ENCODE measurements at regions not wholly inside any gene's neighbourhood (a gene's known extent, or its start where the extent isn't known, plus 50 kb on each side); places are given as distances from the start of the nearest gene placed in this dataset.

DNA sequence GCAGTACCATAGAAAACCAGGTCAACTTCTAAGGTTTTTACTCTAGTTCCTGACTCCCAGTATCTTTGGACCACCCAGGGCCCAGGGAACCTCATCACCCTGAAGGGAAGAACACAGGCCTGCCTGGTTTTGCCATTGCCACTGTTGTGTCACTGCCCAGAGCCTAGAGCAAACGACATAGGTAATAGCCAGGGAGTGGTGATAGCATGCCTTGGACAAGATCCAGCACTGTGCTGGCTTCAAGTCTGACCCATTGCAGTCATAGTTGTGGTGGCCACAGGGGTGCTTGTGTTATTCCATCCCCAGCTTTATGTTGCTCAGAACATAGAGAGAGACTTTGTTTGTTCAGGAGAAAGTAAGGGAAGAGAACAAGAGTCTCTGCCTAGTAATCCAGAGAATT is 2310.2 kb downstream of the LRRC4C start:
- ChIA-PET POLR2A (no interaction called here), CTCF (no interaction called here)

More for the DNA sequence above, 2310.2 kb downstream of the LRRC4C start:
- Histone ChIP-seq H4K20me1 (ENCODE audit: control insufficient read depth, insufficient read depth) (no peaks in the 10 kb centered on the region), H3K4me1 (ENCODE audit: control insufficient read depth, insufficient read depth, low read length) (no peaks in the 10 kb centered on the region), H3K27me3 (replicated peaks in 1 of 2; ENCODE audit: control insufficient read depth in 2 of 2, insufficient read depth in 2 of 2, low read length in 1 of 2) (no peaks in the 10 kb centered on the region), H3K4me2 (ENCODE audit: control insufficient read depth, insufficient read depth) (no peak overlapping the region), H3K79me2 (ENCODE audit: control insufficient read depth, insufficient read depth, low read length) (no peaks in the 10 kb centered on the region), H2AFZ (ENCODE audit: control insufficient read depth, low read depth, low read length) (no peak overlapping the region), H3K9ac (ENCODE audit: control insufficient read depth, insufficient read depth, low read length) (no peak overlapping the region), H3K9me3 (replicated peaks; ENCODE audit: control insufficient read depth, insufficient read depth, low read length) (no peaks in the 10 kb centered on the region), H3K4me3 (no peak overlapping the region), H3K27ac (ENCODE audit: control insufficient read depth, insufficient read depth) (no peak overlapping the region), H3K36me3 (ENCODE audit: control insufficient read depth in 2 of 2, insufficient read depth in 2 of 2, low read length in 1 of 2) (no peaks in the 10 kb centered on the region)
- WGBS (ENCODE audit: insufficient coverage, insufficient replicate concordance, low lambda C conversion rate, missing lambda C conversion rate) = 0% methylated on average over 1 of the region's 1 CpG
- in situ Hi-C loops (cut with MboI) (no loop called here), intact Hi-C loops (cut with micrococcal nuclease; ENCODE audit: unreplicated experiment) (no loop called here)
- ATAC-seq (no peak), DNase-seq (ENCODE audit: low read depth, low spot score) (no peak), FAIRE-seq (no peak)
- ChIA-PET RAD21 (ENCODE audit: unreplicated experiment) (no interaction called here), SMC1A (ENCODE audit: uncharacterized antibody, unreplicated experiment) (no interaction called here)
- BruUV-seq (replicated peaks) = no TSS peak
- TF ChIP-seq TCF7 (IDR thresholded peaks at IDR 0.05; ENCODE audit: borderline replicate concordance) (no peak), SUPT20H (IDR thresholded peaks at IDR 0.05; ENCODE audit: borderline replicate concordance, control insufficient read depth, low read depth, low read length) (no peak), LARP7 (IDR thresholded peaks at IDR 0.05) (no peak), ZNF24 (IDR thresholded peaks at IDR 0.05) (no peak), NBN (IDR thresholded peaks at IDR 0.05) (no peak), SIX5 (IDR thresholded peaks at IDR 0.05; ENCODE audit: low read depth, low read length, severe bottlenecking) (no peak), TCF3 (IDR thresholded peaks at IDR 0.05; ENCODE audit: borderline replicate concordance, insufficient read depth, low read depth, low read length) (no peak), FOS (IDR thresholded peaks at IDR 0.05; ENCODE audit: borderline replicate concordance, extremely low read depth, insufficient read length) (no peak), SMC3 (IDR thresholded peaks at IDR 0.05; ENCODE audit: borderline replicate concordance, low read length) (no peak), SREBF2 (IDR thresholded peaks at IDR 0.05; ENCODE audit: low read length) (no peak), ZNF207 (IDR thresholded peaks at IDR 0.05; ENCODE audit: borderline replicate concordance) (no peak), EP300 (IDR thresholded peaks at IDR 0.05; ENCODE audit: borderline replicate concordance in 1 of 2, control insufficient read depth in 1 of 2, low read depth in 2 of 2, low read length in 2 of 2) (no peak), CEBPB (IDR thresholded peaks at IDR 0.05; ENCODE audit: borderline replicate concordance in 1 of 2, low read depth in 2 of 2, low read length in 2 of 2) (no peak)
- TF ChIP-seq, protein P1, sequence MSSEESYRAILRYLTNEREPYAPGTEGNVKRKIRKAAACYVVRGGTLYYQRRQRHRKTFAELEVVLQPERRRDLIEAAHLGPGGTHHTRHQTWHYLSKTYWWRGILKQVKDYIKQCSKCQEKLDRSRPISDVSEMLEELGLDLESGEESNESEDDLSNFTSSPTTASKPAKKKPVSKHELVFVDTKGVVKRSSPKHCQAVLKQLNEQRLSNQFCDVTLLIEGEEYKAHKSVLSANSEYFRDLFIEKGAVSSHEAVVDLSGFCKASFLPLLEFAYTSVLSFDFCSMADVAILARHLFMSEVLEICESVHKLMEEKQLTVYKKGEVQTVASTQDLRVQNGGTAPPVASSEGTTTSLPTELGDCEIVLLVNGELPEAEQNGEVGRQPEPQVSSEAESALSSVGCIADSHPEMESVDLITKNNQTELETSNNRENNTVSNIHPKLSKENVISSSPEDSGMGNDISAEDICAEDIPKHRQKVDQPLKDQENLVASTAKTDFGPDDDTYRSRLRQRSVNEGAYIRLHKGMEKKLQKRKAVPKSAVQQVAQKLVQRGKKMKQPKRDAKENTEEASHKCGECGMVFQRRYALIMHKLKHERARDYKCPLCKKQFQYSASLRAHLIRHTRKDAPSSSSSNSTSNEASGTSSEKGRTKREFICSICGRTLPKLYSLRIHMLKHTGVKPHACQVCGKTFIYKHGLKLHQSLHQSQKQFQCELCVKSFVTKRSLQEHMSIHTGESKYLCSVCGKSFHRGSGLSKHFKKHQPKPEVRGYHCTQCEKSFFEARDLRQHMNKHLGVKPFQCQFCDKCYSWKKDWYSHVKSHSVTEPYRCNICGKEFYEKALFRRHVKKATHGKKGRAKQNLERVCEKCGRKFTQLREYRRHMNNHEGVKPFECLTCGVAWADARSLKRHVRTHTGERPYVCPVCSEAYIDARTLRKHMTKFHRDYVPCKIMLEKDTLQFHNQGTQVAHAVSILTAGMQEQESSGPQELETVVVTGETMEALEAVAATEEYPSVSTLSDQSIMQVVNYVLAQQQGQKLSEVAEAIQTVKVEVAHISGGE (CRISPR knock-in tag; IDR thresholded peaks at IDR 0.05) = no peak
- TF ChIP-seq, protein P2, sequence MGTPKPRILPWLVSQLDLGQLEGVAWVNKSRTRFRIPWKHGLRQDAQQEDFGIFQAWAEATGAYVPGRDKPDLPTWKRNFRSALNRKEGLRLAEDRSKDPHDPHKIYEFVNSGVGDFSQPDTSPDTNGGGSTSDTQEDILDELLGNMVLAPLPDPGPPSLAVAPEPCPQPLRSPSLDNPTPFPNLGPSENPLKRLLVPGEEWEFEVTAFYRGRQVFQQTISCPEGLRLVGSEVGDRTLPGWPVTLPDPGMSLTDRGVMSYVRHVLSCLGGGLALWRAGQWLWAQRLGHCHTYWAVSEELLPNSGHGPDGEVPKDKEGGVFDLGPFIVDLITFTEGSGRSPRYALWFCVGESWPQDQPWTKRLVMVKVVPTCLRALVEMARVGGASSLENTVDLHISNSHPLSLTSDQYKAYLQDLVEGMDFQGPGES (IDR thresholded peaks at IDR 0.05) = no peak
- TF ChIP-seq, protein P3, sequence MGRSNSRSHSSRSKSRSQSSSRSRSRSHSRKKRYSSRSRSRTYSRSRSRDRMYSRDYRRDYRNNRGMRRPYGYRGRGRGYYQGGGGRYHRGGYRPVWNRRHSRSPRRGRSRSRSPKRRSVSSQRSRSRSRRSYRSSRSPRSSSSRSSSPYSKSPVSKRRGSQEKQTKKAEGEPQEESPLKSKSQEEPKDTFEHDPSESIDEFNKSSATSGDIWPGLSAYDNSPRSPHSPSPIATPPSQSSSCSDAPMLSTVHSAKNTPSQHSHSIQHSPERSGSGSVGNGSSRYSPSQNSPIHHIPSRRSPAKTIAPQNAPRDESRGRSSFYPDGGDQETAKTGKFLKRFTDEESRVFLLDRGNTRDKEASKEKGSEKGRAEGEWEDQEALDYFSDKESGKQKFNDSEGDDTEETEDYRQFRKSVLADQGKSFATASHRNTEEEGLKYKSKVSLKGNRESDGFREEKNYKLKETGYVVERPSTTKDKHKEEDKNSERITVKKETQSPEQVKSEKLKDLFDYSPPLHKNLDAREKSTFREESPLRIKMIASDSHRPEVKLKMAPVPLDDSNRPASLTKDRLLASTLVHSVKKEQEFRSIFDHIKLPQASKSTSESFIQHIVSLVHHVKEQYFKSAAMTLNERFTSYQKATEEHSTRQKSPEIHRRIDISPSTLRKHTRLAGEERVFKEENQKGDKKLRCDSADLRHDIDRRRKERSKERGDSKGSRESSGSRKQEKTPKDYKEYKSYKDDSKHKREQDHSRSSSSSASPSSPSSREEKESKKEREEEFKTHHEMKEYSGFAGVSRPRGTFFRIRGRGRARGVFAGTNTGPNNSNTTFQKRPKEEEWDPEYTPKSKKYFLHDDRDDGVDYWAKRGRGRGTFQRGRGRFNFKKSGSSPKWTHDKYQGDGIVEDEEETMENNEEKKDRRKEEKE (IDR thresholded peaks at IDR 0.05) = no peak

Data from GM12878 (cell line).